SK-N-SH (cell line): ENCODE measurements at regions not wholly inside any gene's neighbourhood (a gene's known extent, or its start where the extent isn't known, plus 50 kb on each side); places are given as distances from the start of the nearest gene placed in this dataset.

Source experiments
- CTCF ChIA-PET: fragments of 300-600, 350-600 bp; formaldehyde crosslinking; extraction: SDS; loops from one replicate; lab custom pipeline; 2021; lab: Yijun Ruan, JAX
- POLR2A ChIA-PET: fragments of 350-600 bp; sonication (Branson Sonifier 250); formaldehyde crosslinking; extraction: SDS; loops from one replicate; lab custom pipeline; 2020; ENCODE audit warnings: antibody characterized with exemption, inconsistent platforms; lab: Yijun Ruan, JAX
- DNase-seq: peaks from one replicate; pipeline ENCODE4 v3.0.0; 2012
- H2AFZ ChIP-seq: fragments of 200-600 bp; sonication (generic); 2 replicates; pipeline ENCODE4 v1.8.1; 2016; ENCODE audit warnings: antibody characterized with exemption, mild to moderate bottlenecking, low read depth
- H3F3A ChIP-seq: fragments of 200-600 bp; sonication (generic); replicated peaks from 2 replicates; pipeline ENCODE3; 2016; ENCODE audit warnings: antibody characterized with exemption, mild to moderate bottlenecking; ENCODE audit not compliant: insufficient read depth
- H3K27ac ChIP-seq, 2 experiments: fragments of 200-500 bp in 1 of 2; fragments of 200-600 bp in 1 of 2; sonication (Bioruptor generic) in 1 of 2; sonication (generic), shearing (Covaris generic) in 1 of 2; 2 replicates each; pipeline versions ENCODE4 v1.5.1 to v1.6.1; 2014 to 2016; ENCODE audit warnings: low read depth in 2 of 2, inconsistent platforms in 1 of 2, low read length in 1 of 2, mild to moderate bottlenecking in 1 of 2, mixed read lengths in 1 of 2
- H3K27me3 ChIP-seq: fragments of 200-600 bp; sonication (generic), shearing (Covaris generic); 2 replicates; pipeline ENCODE4 v1.6.1; 2016; ENCODE audit warnings: mixed run types; ENCODE audit not compliant: insufficient read depth
- H3K36me3 ChIP-seq, 2 experiments: fragments of 200-500 bp in 1 of 2; fragments of 200-600 bp in 1 of 2; sonication (Bioruptor generic) in 1 of 2; sonication (generic) in 1 of 2; replicated peaks in 1 of 2; 2 replicates each; pipeline versions ENCODE3 to v1.5.1; 2014 to 2016; ENCODE audit warnings: low read length in 1 of 2, mild to moderate bottlenecking in 1 of 2; ENCODE audit not compliant: insufficient read depth in 2 of 2, control insufficient read depth in 1 of 2
- H3K4me1 ChIP-seq, 2 experiments: fragments of 200-500 bp in 1 of 2; fragments of 200-600 bp in 1 of 2; sonication (Bioruptor generic) in 1 of 2; sonication (generic), shearing (Covaris generic) in 1 of 2; 2 replicates each; pipeline versions ENCODE4 v1.5.1 to v1.6.1; 2014 to 2016; ENCODE audit warnings: low read depth in 1 of 2, low read length in 1 of 2, mixed run types in 1 of 2; ENCODE audit not compliant: insufficient read depth in 2 of 2, control insufficient read depth in 1 of 2
- H3K4me2 ChIP-seq: fragments of 200-600 bp; sonication (generic), shearing (Covaris generic); 2 replicates; pipeline ENCODE4 v1.6.1; 2017; ENCODE audit warnings: mixed run types
- H3K4me3 ChIP-seq, 2 experiments: fragments of 200-500 bp in 1 of 2; fragments of 200-600 bp in 1 of 2; sonication (Bioruptor generic) in 1 of 2; sonication (generic), shearing (Covaris generic) in 1 of 2; 2 replicates each; pipeline versions ENCODE4 v1.5.1 to v1.8.1; 2014 to 2016; ENCODE audit warnings: low read depth in 2 of 2, inconsistent platforms in 1 of 2, low read length in 1 of 2, mild to moderate bottlenecking in 1 of 2, mixed read lengths in 1 of 2, moderate library complexity in 1 of 2
- H3K79me2 ChIP-seq: fragments of 200-600 bp; sonication (generic); 2 replicates; pipeline ENCODE4 v1.8.1; 2017; ENCODE audit warnings: mild to moderate bottlenecking; ENCODE audit not compliant: insufficient read depth
- H3K9ac ChIP-seq: fragments of 200-600 bp; sonication (generic); 2 replicates; pipeline ENCODE4 v1.6.1; 2017; ENCODE audit warnings: mixed run types
- H3K9me2 ChIP-seq: fragments of 200-600 bp; sonication (generic); 2 replicates; pipeline ENCODE4 v1.6.1; 2017; ENCODE audit warnings: mixed run types
- H3K9me3 ChIP-seq: fragments of 200-600 bp; sonication (generic); 2 replicates; pipeline ENCODE4 v1.6.1; 2017; ENCODE audit warnings: mixed run types, mild to moderate bottlenecking, moderate library complexity
- H4K20me1 ChIP-seq: fragments of 200-600 bp; sonication (generic); 2 replicates; pipeline ENCODE4 v1.6.1; 2017; ENCODE audit warnings: mild to moderate bottlenecking, mixed run types; ENCODE audit not compliant: insufficient read depth
- IRF3 ChIP-seq: fragments of 150-350 bp; IDR thresholded peaks from 2 replicates; pipeline ENCODE4 v1.6.1; 2016; ENCODE audit warnings: mild to moderate bottlenecking, low read depth, low read length
- MXI1 ChIP-seq: IDR thresholded peaks from 2 replicates; pipeline ENCODE4 v1.6.1; 2012; ENCODE audit warnings: mild to moderate bottlenecking, low read depth, low read length, improper control_type of control experiment
- RAD21 ChIP-seq: IDR thresholded peaks from 2 replicates; pipeline ENCODE4 v1.6.1; 2012; ENCODE audit warnings: mild to moderate bottlenecking, low read length
- RXRA ChIP-seq: IDR thresholded peaks from 2 replicates; pipeline ENCODE4 v1.4.0; 2012; ENCODE audit warnings: low read depth, mild to moderate bottlenecking, borderline replicate concordance
- SIN3A ChIP-seq: IDR thresholded peaks from 2 replicates; pipeline ENCODE4 v1.6.1; 2012; ENCODE audit warnings: low read depth, mild to moderate bottlenecking, low read length, moderate library complexity, borderline replicate concordance
- YY1 ChIP-seq: IDR thresholded peaks from 2 replicates; pipeline ENCODE4 v1.4.0; 2012; ENCODE audit warnings: low read depth, mild to moderate bottlenecking
- WGBS: methylation state at CpG from one replicate; pipeline ENCODE4 v1.1.6; 2017; ENCODE audit warnings: low lambda C conversion rate; 5-methylcytosine and 5-hydroxymethylcytosine counted together

GRCh38 chr10:131750171-131750895 is 150.5 kb upstream of the PPP2R2D start:
- no peaks in the 10 kb centered on the region for H4K20me1 ChIP-seq
- ChIA-PET CTCF (no interaction called here), POLR2A (no interaction called here)
- no peak for DNase-seq
- no peaks in the 10 kb centered on the region for H3F3A ChIP-seq
- H3K4me1 ChIP-seq: no peaks in the 10 kb centered on the region
- no peaks in the 10 kb centered on the region for H3K9me2 ChIP-seq
- no peak overlapping the region for H3K4me3 ChIP-seq
- H3K9ac ChIP-seq: no peak overlapping the region
- WGBS: 40% methylated on average over 8 of the region's 22 CpGs
- H2AFZ ChIP-seq: no peak overlapping the region
- no peaks in the 10 kb centered on the region for H3K79me2 ChIP-seq
- H3K9me3 ChIP-seq: no peaks in the 10 kb centered on the region
- H3K4me2 ChIP-seq: no peak overlapping the region
- TF ChIP-seq RAD21 (no peak), YY1 (no peak), MXI1 (no peak)
- no peaks in the 10 kb centered on the region for H3K27me3 ChIP-seq
- H3K36me3 ChIP-seq: no peaks in the 10 kb centered on the region
- no peak overlapping the region for H3K27ac ChIP-seq

GRCh38 chr10:131750973-131751826 is 149.6 kb upstream of the PPP2R2D start:
- 50% methylated on average over 15 of the region's 17 CpGs for WGBS

More at GRCh38 chr10:131750973-131751826, 149.6 kb upstream of the PPP2R2D start:
- Histone ChIP-seq H4K20me1 (no peaks in the 10 kb centered on the region), H3K9me3 (no peaks in the 10 kb centered on the region), H3K79me2 (no peaks in the 10 kb centered on the region), H2AFZ (no peak overlapping the region), H3K27me3 (no peaks in the 10 kb centered on the region), H3K4me1 (no peaks in the 10 kb centered on the region), H3K9ac (no peak overlapping the region), H3K36me3 (no peaks in the 10 kb centered on the region), H3K4me2 (no peak overlapping the region), H3F3A (no peaks in the 10 kb centered on the region), H3K9me2 (no peaks in the 10 kb centered on the region), H3K4me3 (no peak overlapping the region), H3K27ac (no peak overlapping the region)
- ChIA-PET POLR2A (no interaction called here), CTCF (interaction anchor here (1.2 kb wide), 1 partner anchor 20 kb away, joined by 3 read pairs; no protein-coding TSS in a partner anchor)
- TF ChIP-seq RXRA: no peak
- no peak for TF ChIP-seq SIN3A
- TF ChIP-seq IRF3: no peak
- DNase-seq: no peak
